ENCODE measurements at regions not wholly inside any gene's neighbourhood (a gene's known extent, or its start where the extent isn't known, plus 50 kb on each side); places are given as distances from the start of the nearest gene placed in this dataset.

- Histone ChIP-seq H3K4me1 (peaks cover 17 to 22% (median 20%) of the 10 kb centered on the region in 4 donors), H3K27ac (replicated peaks in 1 of 4) (no peak overlapping the region), H3K27me3 (no peaks in the 10 kb centered on the region), H3K36me3 (no peaks in the 10 kb centered on the region), H3K4me3 (no peak overlapping the region), H3K9me3 (no peaks in the 10 kb centered on the region)
- DNase-seq (ENCODE audit: extremely low spot score): no peak
- no peak for TF ChIP-seq POLR2AphosphoS5 (IDR thresholded peaks at IDR 0.05)
- no peak for TF ChIP-seq POLR2A (IDR thresholded peaks at IDR 0.05; ENCODE audit: low read depth)
- no peak for TF ChIP-seq CTCF (IDR thresholded peaks at IDR 0.05)
- no peak for TF ChIP-seq EP300 (IDR thresholded peaks at IDR 0.05)
- intact Hi-C loops (cut with DNase I): no loop called here
- WGBS: 86% methylated on average over 6 of the region's 6 CpGs
These were observed 116.9 kb upstream of the CREB1 start for GRCh38 chr2:207412787-207413310.

GRCh38 chr2:207413376-207413907 is 116.3 kb upstream of the CREB1 start:
- no peak overlapping the region for H3K4me3 ChIP-seq
- H3K9me3 ChIP-seq: no peaks in the 10 kb centered on the region
- TF ChIP-seq POLR2AphosphoS5 (IDR thresholded peaks at IDR 0.05) (no peak), CTCF (IDR thresholded peaks at IDR 0.05) (no peak), EP300 (IDR thresholded peaks at IDR 0.05) (no peak), POLR2A (IDR thresholded peaks at IDR 0.05; ENCODE audit: low read depth) (no peak)
- no peaks in the 10 kb centered on the region for H3K27me3 ChIP-seq
- DNase-seq (ENCODE audit: extremely low spot score): no peak
- H3K4me1 ChIP-seq: peaks cover 14 to 16% (median 15%) of the 10 kb centered on the region in 4 donors
- intact Hi-C loops (cut with DNase I): no loop called here
- no peak overlapping the region for H3K27ac ChIP-seq (replicated peaks in 1 of 4)
- 92% methylated on average over 5 of the region's 5 CpGs for WGBS
- no peaks in the 10 kb centered on the region for H3K36me3 ChIP-seq

- 57% methylated on average over 3 of the region's 3 CpGs for WGBS
These were observed 113.7 kb upstream of the CREB1 start for GRCh38 chr2:207416111-207416510.

GRCh38 chr2:207416900-207417299 is 112.9 kb upstream of the CREB1 start:
- Histone ChIP-seq H3K36me3 (no peaks in the 10 kb centered on the region), H3K4me3 (no peak overlapping the region), H3K27me3 (no peaks in the 10 kb centered on the region), H3K27ac (replicated peaks in 1 of 4) (no peak overlapping the region), H3K4me1 (no peaks in the 10 kb centered on the region), H3K9me3 (no peaks in the 10 kb centered on the region)
- DNase-seq (ENCODE audit: extremely low spot score): no peak
- intact Hi-C loops (cut with DNase I): no loop called here
- TF ChIP-seq EP300 (IDR thresholded peaks at IDR 0.05) (no peak), CTCF (IDR thresholded peaks at IDR 0.05) (no peak), POLR2AphosphoS5 (IDR thresholded peaks at IDR 0.05) (no peak), POLR2A (IDR thresholded peaks at IDR 0.05; ENCODE audit: low read depth) (no peak)
- WGBS: 100% methylated on average over 2 of the region's 2 CpGs

More at GRCh38 chr2:207416111-207416510, 113.7 kb upstream of the CREB1 start:
- Histone ChIP-seq H3K4me3 (no peak overlapping the region), H3K27ac (replicated peaks in 1 of 4) (no peak overlapping the region), H3K4me1 (no peaks in the 10 kb centered on the region), H3K9me3 (no peaks in the 10 kb centered on the region), H3K36me3 (no peaks in the 10 kb centered on the region), H3K27me3 (no peaks in the 10 kb centered on the region)
- no peak for DNase-seq (ENCODE audit: extremely low spot score)
- TF ChIP-seq CTCF (IDR thresholded peaks at IDR 0.05) (no peak), EP300 (IDR thresholded peaks at IDR 0.05) (no peak), POLR2A (IDR thresholded peaks at IDR 0.05; ENCODE audit: low read depth) (no peak), POLR2AphosphoS5 (IDR thresholded peaks at IDR 0.05) (no peak)
- intact Hi-C loops (cut with DNase I): no loop called here

GRCh38 chr2:207417301-207417718 is 112.5 kb upstream of the CREB1 start:
- 83% methylated on average over 3 of the region's 3 CpGs for WGBS
- H3K36me3 ChIP-seq: no peaks in the 10 kb centered on the region
- intact Hi-C loops (cut with DNase I): no loop called here
- no peak overlapping the region for H3K4me3 ChIP-seq
- H3K9me3 ChIP-seq: no peaks in the 10 kb centered on the region
- H3K27ac ChIP-seq (replicated peaks in 1 of 4): no peak overlapping the region
- DNase-seq (ENCODE audit: extremely low spot score): no peak
- no peaks in the 10 kb centered on the region for H3K4me1 ChIP-seq
- H3K27me3 ChIP-seq: no peaks in the 10 kb centered on the region
- TF ChIP-seq CTCF (IDR thresholded peaks at IDR 0.05): no peak
- no peak for TF ChIP-seq POLR2AphosphoS5 (IDR thresholded peaks at IDR 0.05)
